ENCODE measurements at regions not wholly inside any gene's neighbourhood (a gene's known extent, or its start where the extent isn't known, plus 50 kb on each side); places are given as distances from the start of the nearest gene placed in this dataset.

- intact Hi-C loops (cut with DNase I), result no loop called here
- no peak overlapping the region for H3K4me3 ChIP-seq
- no peak for DNase-seq (ENCODE audit: low spot score in 2 of 2)
- no peaks in the 10 kb centered on the region for H3K36me3 ChIP-seq
- no peaks in the 10 kb centered on the region for H3K27me3 ChIP-seq
- H3K9me3 ChIP-seq, result no peaks in the 10 kb centered on the region
- H3K4me1 ChIP-seq, result peaks cover 32 to 52% of the 10 kb centered on the region in 2 donors
- no peak for TF ChIP-seq CTCF (IDR thresholded peaks at IDR 0.05)
- H3K27ac ChIP-seq, result peak overlapping the region; percentile 90 to 99
Observed at GRCh38 chr2:43077876-43078275, 148.5 kb downstream of the ZFP36L2 start.

GRCh38 chr2:43076676-43077075 lies 149.7 kb downstream of the ZFP36L2 start:
- TF ChIP-seq CTCF (IDR thresholded peaks at IDR 0.05), result no peak
- H3K27me3 ChIP-seq, result no peaks in the 10 kb centered on the region
- intact Hi-C loops (cut with DNase I), result no loop called here
- H3K27ac ChIP-seq, result peak overlapping the region; percentile 90 to 99
- no peak for DNase-seq (ENCODE audit: low spot score in 2 of 2)
- H3K4me1 ChIP-seq, result peaks cover 28 to 50% of the 10 kb centered on the region in 2 donors
- no peaks in the 10 kb centered on the region for H3K36me3 ChIP-seq
- H3K9me3 ChIP-seq, result no peaks in the 10 kb centered on the region
- H3K4me3 ChIP-seq, result no peak overlapping the region

- no peaks in the 10 kb centered on the region for H3K27me3 ChIP-seq
- TF ChIP-seq CTCF (IDR thresholded peaks at IDR 0.05), result no peak
- H3K36me3 ChIP-seq, result no peaks in the 10 kb centered on the region
- DNase-seq (ENCODE audit: low spot score in 2 of 2), result peak in 1 of 2 donors; percentile 90
- H3K9me3 ChIP-seq, result no peaks in the 10 kb centered on the region
- no peak overlapping the region for H3K4me3 ChIP-seq
- intact Hi-C loops (cut with DNase I), result loop anchor here (1.0 to 2.0 kb wide), 4 partner anchors 10 to 151 kb away; no protein-coding TSS in a partner anchor
- peaks cover 28 to 55% of the 10 kb centered on the region in 2 donors for H3K4me1 ChIP-seq
- peak overlapping the region; percentile 90 to 99 for H3K27ac ChIP-seq
Observed at GRCh38 chr2:43075811-43076585, 150.4 kb downstream of the ZFP36L2 start.

- Histone ChIP-seq H3K4me1 (peaks cover 28 to 63% of the 10 kb centered on the region in 2 donors), H3K27ac (peak overlapping the region; percentile 90 to 99), H3K4me3 (no peak overlapping the region), H3K36me3 (no peaks in the 10 kb centered on the region), H3K27me3 (no peaks in the 10 kb centered on the region), H3K9me3 (no peaks in the 10 kb centered on the region)
- peak; percentile 71 to 95 for DNase-seq (ENCODE audit: low spot score in 2 of 2)
- peak in 2 of 3 experiments; percentile 12 to 25 for TF ChIP-seq CTCF (IDR thresholded peaks at IDR 0.05)
- intact Hi-C loops (cut with DNase I), result loop anchor here (1.0 to 2.0 kb wide), 4 partner anchors 11 to 152 kb away; no protein-coding TSS in a partner anchor
Observed at GRCh38 chr2:43075054-43075593, 151.3 kb downstream of the ZFP36L2 start.

- Histone ChIP-seq H3K36me3 (no peaks in the 10 kb centered on the region), H3K4me3 (no peak overlapping the region), H3K9me3 (no peaks in the 10 kb centered on the region), H3K27ac (peak overlapping the region; percentile 90 to 99), H3K27me3 (no peaks in the 10 kb centered on the region), H3K4me1 (peaks cover 28 to 67% of the 10 kb centered on the region in 2 donors)
- intact Hi-C loops (cut with DNase I), result loop anchor here (1.0 to 2.0 kb wide), 4 partner anchors 12 to 153 kb away; no protein-coding TSS in a partner anchor
- DNase-seq (ENCODE audit: low spot score in 2 of 2), result no peak
- no peak for TF ChIP-seq CTCF (IDR thresholded peaks at IDR 0.05)
Observed at GRCh38 chr2:43074592-43075053, 151.8 kb downstream of the ZFP36L2 start.

Data from ascending aorta (tissue), 2 donors.